Loucy (cell line): ENCODE measurements at regions not wholly inside any gene's neighbourhood (a gene's known extent, or its start where the extent isn't known, plus 50 kb on each side); places are given as distances from the start of the nearest gene placed in this dataset.

Experiments
- H2AFZ ChIP-seq: fragments of 200-600 bp; sonication (generic); 2 replicates; pipeline ENCODE4 v1.6.0; 2016; ENCODE audit warnings: antibody characterized with exemption, mild to moderate bottlenecking, low read length, moderate library complexity
- H3F3A ChIP-seq: fragments of 200-600 bp; 2 replicates; pipeline ENCODE4 v1.6.0; 2016; ENCODE audit warnings: antibody characterized with exemption, low read depth, mild to moderate bottlenecking
- H3K27me3 ChIP-seq: fragments of 200-600 bp; sonication (generic); 2 replicates; pipeline ENCODE4 v1.6.1; 2014; ENCODE audit warnings: low read length, mild to moderate bottlenecking; ENCODE audit not compliant: insufficient read depth, poor library complexity, severe bottlenecking
- H3K36me3 ChIP-seq: fragments of 200-600 bp; sonication (generic); 2 replicates; pipeline ENCODE4 v1.6.1; 2016; ENCODE audit warnings: low read length; ENCODE audit not compliant: insufficient read depth
- H3K4me1 ChIP-seq: fragments of 200-600 bp; sonication (generic); 2 replicates; pipeline ENCODE4 v1.5.1; 2014; ENCODE audit warnings: low read length, mild to moderate bottlenecking; ENCODE audit not compliant: insufficient read depth, poor library complexity, severe bottlenecking
- H3K4me2 ChIP-seq: fragments of 200-600 bp; sonication (generic); 2 replicates; pipeline ENCODE4 v1.6.0; 2014; ENCODE audit warnings: antibody characterized with exemption, low read length, low read depth, mild to moderate bottlenecking; ENCODE audit not compliant: poor library complexity, severe bottlenecking
- H3K4me3 ChIP-seq: fragments of 200-600 bp; sonication (generic); 2 replicates; pipeline ENCODE4 v1.5.1; 2014; ENCODE audit warnings: low read length, mild to moderate bottlenecking, mixed read lengths; ENCODE audit not compliant: poor library complexity, severe bottlenecking
- H3K79me2 ChIP-seq: fragments of 200-600 bp; sonication (generic); 2 replicates; pipeline ENCODE4 v1.6.1; 2014; ENCODE audit warnings: low read length; ENCODE audit not compliant: insufficient read depth
- H3K9ac ChIP-seq: fragments of 200-600 bp; sonication (generic); 2 replicates; pipeline ENCODE4 v1.6.0; 2014; ENCODE audit warnings: mild to moderate bottlenecking, low read depth, low read length, moderate library complexity; ENCODE audit not compliant: poor library complexity, severe bottlenecking
- H3K9me2 ChIP-seq: fragments of 200-600 bp; sonication (generic); replicated peaks from 2 replicates; pipeline ENCODE4 v1.6.1; 2016; ENCODE audit warnings: low read depth, low read length, mixed read lengths
- H3K9me3 ChIP-seq: fragments of 200-600 bp; sonication (generic); 2 replicates; pipeline ENCODE4 v1.6.1; 2014; ENCODE audit warnings: mild to moderate bottlenecking, antibody characterized with exemption, low read length, low read depth; ENCODE audit not compliant: insufficient read depth
- H4K20me1 ChIP-seq: fragments of 200-600 bp; sonication (generic); 2 replicates; pipeline ENCODE4 v1.6.0; 2014; ENCODE audit warnings: antibody characterized with exemption, low read length, mild to moderate bottlenecking; ENCODE audit not compliant: insufficient read depth, poor library complexity, severe bottlenecking
- EZH2phosphoT487 ChIP-seq: fragments of 200-600 bp; IDR thresholded peaks from 2 replicates; pipeline ENCODE4 v1.6.1; 2018; ENCODE audit warnings: antibody characterized with exemption, mild to moderate bottlenecking, moderate library complexity, borderline replicate concordance
- TF ChIP-seq, protein P1 (sequence below): fragments of 200-600 bp; sonication (generic); conservative IDR thresholded peaks from 2 replicates; pipeline ENCODE4 v1.5.1; 2014; ENCODE audit warnings: mild to moderate bottlenecking, antibody characterized with exemption, low read length

DNA sequence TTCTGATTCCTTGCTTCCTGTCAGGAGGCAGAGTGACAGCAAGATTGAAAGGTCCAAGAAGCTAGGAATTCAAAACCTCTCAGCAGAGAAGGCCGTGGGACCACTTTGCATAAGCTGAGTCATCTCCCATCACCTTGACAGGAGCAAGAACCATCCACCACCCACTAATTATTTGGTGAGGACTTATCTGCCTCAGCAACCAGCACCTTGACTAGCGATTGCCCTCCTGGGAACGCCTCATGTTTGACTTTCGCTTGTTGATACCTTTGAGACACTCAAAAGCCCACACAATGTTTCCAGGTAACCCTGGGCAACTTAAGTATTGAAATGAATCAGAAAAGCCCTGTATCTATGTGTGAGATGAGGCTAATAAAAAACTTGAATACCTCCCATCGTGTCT lies 233.5 kb upstream of the GYPA start:
- Histone ChIP-seq H2AFZ (no peak overlapping the region), H3K36me3 (no peaks in the 10 kb centered on the region), H3F3A (no peaks in the 10 kb centered on the region), H4K20me1 (no peaks in the 10 kb centered on the region), H3K4me3 (no peak overlapping the region), H3K79me2 (no peaks in the 10 kb centered on the region), H3K27me3 (no peaks in the 10 kb centered on the region), H3K9me3 (no peaks in the 10 kb centered on the region), H3K4me2 (no peak overlapping the region), H3K4me1 (peaks cover 5% of the 10 kb centered on the region), H3K9me2 (no peaks in the 10 kb centered on the region), H3K9ac (no peak overlapping the region)
- TF ChIP-seq, protein P1, sequence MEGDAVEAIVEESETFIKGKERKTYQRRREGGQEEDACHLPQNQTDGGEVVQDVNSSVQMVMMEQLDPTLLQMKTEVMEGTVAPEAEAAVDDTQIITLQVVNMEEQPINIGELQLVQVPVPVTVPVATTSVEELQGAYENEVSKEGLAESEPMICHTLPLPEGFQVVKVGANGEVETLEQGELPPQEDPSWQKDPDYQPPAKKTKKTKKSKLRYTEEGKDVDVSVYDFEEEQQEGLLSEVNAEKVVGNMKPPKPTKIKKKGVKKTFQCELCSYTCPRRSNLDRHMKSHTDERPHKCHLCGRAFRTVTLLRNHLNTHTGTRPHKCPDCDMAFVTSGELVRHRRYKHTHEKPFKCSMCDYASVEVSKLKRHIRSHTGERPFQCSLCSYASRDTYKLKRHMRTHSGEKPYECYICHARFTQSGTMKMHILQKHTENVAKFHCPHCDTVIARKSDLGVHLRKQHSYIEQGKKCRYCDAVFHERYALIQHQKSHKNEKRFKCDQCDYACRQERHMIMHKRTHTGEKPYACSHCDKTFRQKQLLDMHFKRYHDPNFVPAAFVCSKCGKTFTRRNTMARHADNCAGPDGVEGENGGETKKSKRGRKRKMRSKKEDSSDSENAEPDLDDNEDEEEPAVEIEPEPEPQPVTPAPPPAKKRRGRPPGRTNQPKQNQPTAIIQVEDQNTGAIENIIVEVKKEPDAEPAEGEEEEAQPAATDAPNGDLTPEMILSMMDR = no peak
- no peak for TF ChIP-seq EZH2phosphoT487

DNA sequence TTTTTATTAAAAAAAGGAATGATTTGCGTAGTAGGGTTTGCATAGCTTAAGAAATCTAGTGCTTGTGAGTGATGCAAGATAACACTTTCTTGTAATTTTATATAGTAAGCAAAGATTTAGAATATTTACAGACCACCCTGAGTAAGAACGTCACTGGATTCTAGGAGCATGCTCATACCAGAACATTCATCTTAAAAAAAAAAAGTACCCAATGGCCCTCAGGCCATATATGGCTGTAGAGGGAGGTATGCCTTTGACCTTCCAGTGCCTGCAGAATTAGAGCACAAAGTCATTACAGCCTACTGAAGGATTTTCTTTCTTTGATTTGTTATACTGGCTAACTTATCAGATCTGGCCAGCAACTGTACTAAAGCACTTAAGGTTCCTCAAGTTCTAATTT lies 236.3 kb upstream of the GYPA start:
- H3F3A ChIP-seq = no peaks in the 10 kb centered on the region
- no peaks in the 10 kb centered on the region for H3K9me2 ChIP-seq
- H2AFZ ChIP-seq = no peak overlapping the region
- H3K27me3 ChIP-seq = no peaks in the 10 kb centered on the region
- H4K20me1 ChIP-seq = no peaks in the 10 kb centered on the region
- no peaks in the 10 kb centered on the region for H3K36me3 ChIP-seq
- H3K4me1 ChIP-seq = peaks cover 5% of the 10 kb centered on the region
- TF ChIP-seq EZH2phosphoT487 = no peak
- TF ChIP-seq, protein P1 = no peak
- no peaks in the 10 kb centered on the region for H3K79me2 ChIP-seq
- H3K9me3 ChIP-seq = no peaks in the 10 kb centered on the region
- H3K4me2 ChIP-seq = no peak overlapping the region
- no peak overlapping the region for H3K4me3 ChIP-seq
- H3K9ac ChIP-seq = no peak overlapping the region

DNA sequence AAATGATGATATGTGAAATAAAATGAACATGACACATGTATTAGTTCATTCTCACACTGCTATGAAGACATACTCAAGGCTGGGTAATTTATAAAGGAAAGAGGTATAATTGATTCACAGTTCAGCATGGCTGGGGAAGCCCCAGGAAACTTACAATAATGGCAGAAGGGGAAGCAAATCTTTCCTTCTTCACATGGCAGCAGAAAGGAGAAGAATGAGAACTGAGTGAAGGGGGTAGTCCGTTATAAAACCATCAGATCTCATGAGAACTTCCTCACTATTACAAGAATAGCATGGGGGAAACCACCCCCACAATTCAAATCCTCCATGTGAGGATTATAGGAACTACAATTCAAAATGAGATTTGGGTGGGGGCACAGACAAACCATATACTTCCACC lies 243.9 kb upstream of the GYPA start:
- TF ChIP-seq, protein P1 = no peak
- no peak for TF ChIP-seq EZH2phosphoT487
- H3F3A ChIP-seq = no peaks in the 10 kb centered on the region
- H3K9me3 ChIP-seq = peaks cover 16% of the 10 kb centered on the region; the same call in 1 of the 2 replicates
- no peaks in the 10 kb centered on the region for H4K20me1 ChIP-seq
- no peaks in the 10 kb centered on the region for H3K4me1 ChIP-seq
- no peaks in the 10 kb centered on the region for H3K9me2 ChIP-seq
- no peak overlapping the region for H3K4me3 ChIP-seq
- H2AFZ ChIP-seq = no peak overlapping the region
- H3K79me2 ChIP-seq = no peaks in the 10 kb centered on the region
- H3K27me3 ChIP-seq = peaks cover 5% of the 10 kb centered on the region
- no peak overlapping the region for H3K4me2 ChIP-seq
- H3K36me3 ChIP-seq = no peaks in the 10 kb centered on the region
- H3K9ac ChIP-seq = no peak overlapping the region
